Astrocyte of the spinal cord (primary cell): ENCODE measurements at regions not wholly inside any gene's neighbourhood (a gene's known extent, or its start where the extent isn't known, plus 50 kb on each side); places are given as distances from the start of the nearest gene placed in this dataset.
"Not testable (repeated sequence)": the region's sequence is repeated elsewhere in the genome, so short reads cannot be mapped to it uniquely, and the experiment has no call there.

Source experiments
- DNase-seq: peaks from one replicate; pipeline ENCODE4 v3.0.0; 2011; ENCODE audit warnings: low read depth, low spot score
- H3K4me3 ChIP-seq: 2 replicates; pipeline ENCODE4 v1.5.1; 2011; ENCODE audit warnings: low read depth, mild to moderate bottlenecking, low read length, moderate library complexity
- CTCF ChIP-seq: IDR thresholded peaks from 2 replicates; pipeline ENCODE4 v1.5.1; 2012; ENCODE audit warnings: low read depth, mild to moderate bottlenecking, low read length, inconsistent platforms
- in situ Hi-C: cut with HindIII; loops from 2 replicates; pipeline ENCODE4 v1.10.0; 2017; ENCODE audit warnings: low sequenced_read_pairs

GRCh38 chr7:109473172-109473571 is 903.5 kb downstream of the DNAJB9 start:
- no peak for TF ChIP-seq CTCF
- in situ Hi-C loops = no loop called here
- no peak overlapping the region for H3K4me3 ChIP-seq
- no peak for DNase-seq

GRCh38 chr7:109476409-109476808 is 906.7 kb downstream of the DNAJB9 start:
- no peak for TF ChIP-seq CTCF
- H3K4me3 ChIP-seq = no peak overlapping the region
- no peak for DNase-seq
- in situ Hi-C loops = no loop called here

GRCh38 chr7:109479388-109479787 is 909.7 kb downstream of the DNAJB9 start:
- no peak for TF ChIP-seq CTCF
- H3K4me3 ChIP-seq = no peak overlapping the region
- in situ Hi-C loops = no loop called here
- DNase-seq = no peak

- DNase-seq, H3K4me3 ChIP-seq, in situ Hi-C loops: not testable (repeated sequence)
Measured at GRCh38 chr7:109490607-109491006, 920.9 kb downstream of the DNAJB9 start.

GRCh38 chr7:109497053-109497452 is 927.4 kb downstream of the DNAJB9 start:
- no peak overlapping the region for H3K4me3 ChIP-seq
- in situ Hi-C loops = no loop called here
- TF ChIP-seq CTCF = no peak
- DNase-seq = no peak

GRCh38 chr7:109498131-109498530 is 928.5 kb downstream of the DNAJB9 start:
- DNase-seq = no peak
- in situ Hi-C loops = no loop called here
- no peak overlapping the region for H3K4me3 ChIP-seq
- TF ChIP-seq CTCF = no peak

- no peak for DNase-seq
- no peak overlapping the region for H3K4me3 ChIP-seq
- no peak for TF ChIP-seq CTCF
- in situ Hi-C loops = no loop called here
Measured at GRCh38 chr7:109503421-109503820, 933.7 kb downstream of the DNAJB9 start.
